Body of pancreas (tissue), 4 donors: ENCODE measurements at regions not wholly inside any gene's neighbourhood (a gene's known extent, or its start where the extent isn't known, plus 50 kb on each side); places are given as distances from the start of the nearest gene placed in this dataset.

Experiments used
- ATAC-seq: fragments of 150-250 bp; one replicate; pipeline ENCODE4 v1.9.1; 2016
- DNase-seq, 4 donors: peaks; one replicate each; pipeline ENCODE4 v3.0.0-alpha.2; 2019
- H3K27ac ChIP-seq, 4 donors: fragments of 200-600 bp; sonication (generic); 1 replicate in 3 of 4; 2 replicates in 1 of 4; pipeline versions ENCODE4 v1.5.1 to v1.6.1; 2016 to 2019; ENCODE audit warnings: mild to moderate bottlenecking in 1 of 4, mixed read lengths in 1 of 4, moderate library complexity in 1 of 4
- H3K27me3 ChIP-seq, 2 donors: fragments of 200-600 bp; sonication (generic); one replicate each; pipeline ENCODE4 v1.6.0; 2016; ENCODE audit warnings: mild to moderate bottlenecking in 1 of 2
- H3K36me3 ChIP-seq, 2 donors: fragments of 200-600 bp; sonication (generic); replicated peaks in 1 of 2; 2 replicates each; pipeline ENCODE4 v1.5.1; 2016; ENCODE audit warnings: low read depth in 2 of 2; ENCODE audit not compliant: insufficient read depth in 1 of 2
- H3K4me1 ChIP-seq: fragments of 200-600 bp; sonication (generic); one replicate; pipeline ENCODE4 v1.6.0; 2016
- H3K4me3 ChIP-seq, 2 donors: fragments of 200-600 bp; sonication (generic); 1 replicate in 1 of 2; 2 replicates in 1 of 2; pipeline ENCODE4 v1.5.1; 2016 to 2019
- H3K9me3 ChIP-seq, 3 donors: fragments of 200-600 bp; sonication (generic); 1 replicate in 2 of 3; 2 replicates in 1 of 3; pipeline ENCODE4 v1.5.1; 2016
- CTCF ChIP-seq, 7 experiments: fragments of 450-650 bp in 4 of 7; fragments of 200-600 bp in 3 of 7; sonication (generic) in 3 of 7; IDR thresholded peaks; one replicate each; pipeline ENCODE4 v1.5.1; 2016 to 2019; ENCODE audit warnings: antibody characterized with exemption in 7 of 7
- POLR2A ChIP-seq, 3 donors: fragments of 450-650 bp; IDR thresholded peaks; one replicate each; pipeline ENCODE4 v1.6.1; 2016; ENCODE audit warnings: antibody characterized with exemption in 3 of 3, mild to moderate bottlenecking in 2 of 3
- WGBS, 2 donors: methylation state at CpG; one replicate each; pipeline ENCODE4 v1.1.5; 2017; 5-methylcytosine and 5-hydroxymethylcytosine counted together
- intact Hi-C: fragments of 100-400 bp; cut with DNase I; formaldehyde crosslinking; loops from one replicate; pipeline ENCODE4 v1.15.1; 2023

GRCh38 chr14:32254952-32255679 is 52.0 kb upstream of the RNU6-8 start:
- Histone ChIP-seq H3K27me3 (no peaks in the 10 kb centered on the region), H3K27ac (peak overlapping the region in 1 of 4 donors; percentile 24), H3K4me1 (peaks cover 5% of the 10 kb centered on the region), H3K4me3 (no peak overlapping the region), H3K36me3 (no peaks in the 10 kb centered on the region), H3K9me3 (no peaks in the 10 kb centered on the region)
- ATAC-seq: peak; percentile 85
- peak; percentile 67 to 74 (median 71) for DNase-seq
- TF ChIP-seq CTCF (IDR thresholded peaks at IDR 0.05) (peak; percentile 31 to 80 (median 70)), POLR2A (IDR thresholded peaks at IDR 0.05) (no peak)
- 54 to 59% methylated on average over 8 to 9 of the region's 9 CpGs for WGBS, 2 donors
- intact Hi-C loops: loop anchor here (5.0 to 10.0 kb wide), 3 partner anchors 183 to 743 kb away; no protein-coding TSS in a partner anchor

GRCh38 chr14:32255789-32256188 is 52.7 kb upstream of the RNU6-8 start:
- intact Hi-C loops: loop anchor here (10.0 kb wide), 1 partner anchor 331 kb away; no protein-coding TSS in a partner anchor

GRCh38 chr14:32256576-32256975 is 53.5 kb upstream of the RNU6-8 start:
- Histone ChIP-seq H3K4me1 (peaks cover 5% of the 10 kb centered on the region), H3K4me3 (no peak overlapping the region), H3K27ac (no peak overlapping the region), H3K27me3 (no peaks in the 10 kb centered on the region), H3K36me3 (no peaks in the 10 kb centered on the region), H3K9me3 (no peaks in the 10 kb centered on the region)
- ATAC-seq (no peak), DNase-seq (no peak)
- intact Hi-C loops: loop anchor here (10.0 kb wide), 1 partner anchor 332 kb away; no protein-coding TSS in a partner anchor
- 55 to 57% methylated on average over 1 of the region's 1 CpG for WGBS, 2 donors
- no peak for TF ChIP-seq POLR2A (IDR thresholded peaks at IDR 0.05)
- no peak for TF ChIP-seq CTCF (IDR thresholded peaks at IDR 0.05)

More at GRCh38 chr14:32255789-32256188, 52.7 kb upstream of the RNU6-8 start:
- Histone ChIP-seq H3K9me3 (no peaks in the 10 kb centered on the region), H3K27me3 (no peaks in the 10 kb centered on the region), H3K4me3 (no peak overlapping the region), H3K36me3 (no peaks in the 10 kb centered on the region), H3K27ac (no peak overlapping the region), H3K4me1 (peaks cover 5% of the 10 kb centered on the region)
- ATAC-seq (no peak), DNase-seq (no peak)
- no peak for TF ChIP-seq CTCF (IDR thresholded peaks at IDR 0.05)
- no peak for TF ChIP-seq POLR2A (IDR thresholded peaks at IDR 0.05)

GRCh38 chr14:32258336-32258993 is 55.4 kb upstream of the RNU6-8 start:
- 68 to 78% methylated on average over 3 of the region's 3 CpGs for WGBS, 2 donors
- no peak for DNase-seq
- no peak overlapping the region for H3K4me3 ChIP-seq
- H3K27me3 ChIP-seq: no peaks in the 10 kb centered on the region
- no peak overlapping the region for H3K27ac ChIP-seq
- no peaks in the 10 kb centered on the region for H3K36me3 ChIP-seq
- no peaks in the 10 kb centered on the region for H3K4me1 ChIP-seq
- ATAC-seq: no peak
- no peak for TF ChIP-seq CTCF (IDR thresholded peaks at IDR 0.05)
- no peak for TF ChIP-seq POLR2A (IDR thresholded peaks at IDR 0.05)
- H3K9me3 ChIP-seq: no peaks in the 10 kb centered on the region
- intact Hi-C loops: loop anchor here (10.0 kb wide), 1 partner anchor 334 kb away; no protein-coding TSS in a partner anchor
